ENCODE measurements at regions not wholly inside any gene's neighbourhood (a gene's known extent, or its start where the extent isn't known, plus 50 kb on each side); places are given as distances from the start of the nearest gene placed in this dataset.
A peak's percentile ranks its signal among the peaks of the same experiment; 100 is the strongest.

GRCh38 chr2:195318440-195319111, 338.4 kb upstream of the SLC39A10 start:
- no peak for TF ChIP-seq POLR2AphosphoS5 (IDR thresholded peaks at IDR 0.05)
- TF ChIP-seq, protein P1, sequence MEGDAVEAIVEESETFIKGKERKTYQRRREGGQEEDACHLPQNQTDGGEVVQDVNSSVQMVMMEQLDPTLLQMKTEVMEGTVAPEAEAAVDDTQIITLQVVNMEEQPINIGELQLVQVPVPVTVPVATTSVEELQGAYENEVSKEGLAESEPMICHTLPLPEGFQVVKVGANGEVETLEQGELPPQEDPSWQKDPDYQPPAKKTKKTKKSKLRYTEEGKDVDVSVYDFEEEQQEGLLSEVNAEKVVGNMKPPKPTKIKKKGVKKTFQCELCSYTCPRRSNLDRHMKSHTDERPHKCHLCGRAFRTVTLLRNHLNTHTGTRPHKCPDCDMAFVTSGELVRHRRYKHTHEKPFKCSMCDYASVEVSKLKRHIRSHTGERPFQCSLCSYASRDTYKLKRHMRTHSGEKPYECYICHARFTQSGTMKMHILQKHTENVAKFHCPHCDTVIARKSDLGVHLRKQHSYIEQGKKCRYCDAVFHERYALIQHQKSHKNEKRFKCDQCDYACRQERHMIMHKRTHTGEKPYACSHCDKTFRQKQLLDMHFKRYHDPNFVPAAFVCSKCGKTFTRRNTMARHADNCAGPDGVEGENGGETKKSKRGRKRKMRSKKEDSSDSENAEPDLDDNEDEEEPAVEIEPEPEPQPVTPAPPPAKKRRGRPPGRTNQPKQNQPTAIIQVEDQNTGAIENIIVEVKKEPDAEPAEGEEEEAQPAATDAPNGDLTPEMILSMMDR (IDR thresholded peaks at IDR 0.05 in 8 of 11, conservative IDR thresholded peaks at IDR 0.05 in 3 of 11) = peak; percentile 16 to 70 (median 35)

All from spleen (tissue), 7 donors.